ENCODE measurements at regions not wholly inside any gene's neighbourhood (a gene's known extent, or its start where the extent isn't known, plus 50 kb on each side); places are given as distances from the start of the nearest gene placed in this dataset.

DNA sequence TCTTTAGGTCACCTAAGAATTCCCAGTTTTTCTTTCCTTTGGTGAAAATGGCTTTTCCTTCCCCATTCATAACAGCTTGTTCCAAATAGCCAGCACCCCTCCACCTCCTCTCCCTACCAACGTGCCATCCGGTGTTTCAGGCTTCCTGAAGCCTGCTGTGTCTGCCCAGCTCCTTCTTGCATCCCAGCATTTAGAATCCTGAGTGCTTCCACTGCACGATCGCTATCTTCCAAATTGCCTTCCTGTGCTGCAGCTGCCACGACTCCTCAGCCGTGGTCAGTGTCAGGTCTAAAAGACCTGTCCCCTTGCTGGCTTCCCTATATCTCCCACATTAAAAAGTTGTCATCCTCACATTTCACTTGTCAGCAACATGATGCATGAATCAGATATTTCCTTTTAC, 550.3 kb upstream of the JARID2 start:
- TF ChIP-seq GFI1B (tag by site-specific recombination; IDR thresholded peaks at IDR 0.05), result no peak
- 0 out of 2 replicates have a peak, but pooled peaks have one; percentile 14 for TF ChIP-seq TRIM28 (IDR thresholded peaks at IDR 0.05; ENCODE audit: borderline replicate concordance, low read length)
- TF ChIP-seq ZNF274 (IDR thresholded peaks at IDR 0.05; ENCODE audit: low read length), result no peak
- TF ChIP-seq ZNF274 (tag by site-specific recombination; IDR thresholded peaks at IDR 0.05; ENCODE audit: borderline replicate concordance), result no peak
- ChIA-PET CTCF (no interaction called here), POLR2A (no interaction called here)

GRCh38 chr6:14696367-14696766, 549.5 kb upstream of the JARID2 start:
- ChIA-PET CTCF (no interaction called here), POLR2A (no interaction called here)
- Histone ChIP-seq H3K4me1 (ENCODE audit: control insufficient read depth, insufficient read depth, low read length) (no peaks in the 10 kb centered on the region), H3K36me3 (ENCODE audit: control insufficient read depth in 2 of 2, insufficient read depth in 1 of 2, low read length in 2 of 2) (no peaks in the 10 kb centered on the region), H3K4me3 (ENCODE audit: low read depth, low read length) (no peak overlapping the region), H3K27ac (ENCODE audit: extremely low read depth, low read depth, low read length) (no peak overlapping the region), H3K9me3 (ENCODE audit: control insufficient read depth, insufficient read depth, low read depth, low read length) (no peaks in the 10 kb centered on the region)
- TF ChIP-seq ZNF266 (tag by site-specific recombination; IDR thresholded peaks at IDR 0.05; ENCODE audit: low read depth) (no peak), ZBTB26 (tag by site-specific recombination; optimal IDR thresholded peaks at IDR 0.05) (no peak), SETDB1 (IDR thresholded peaks at IDR 0.05; ENCODE audit: insufficient read length, low read length) (no peak), ZNF302 (tag by site-specific recombination; IDR thresholded peaks at IDR 0.05; ENCODE audit: low read depth) (no peak), ZNF571 (tag by site-specific recombination; IDR thresholded peaks at IDR 0.05) (no peak), ZNF654 (tag by site-specific recombination; IDR thresholded peaks at IDR 0.05; ENCODE audit: low read depth) (no peak), MEIS1 (CRISPR knock-in tag; IDR thresholded peaks at IDR 0.05; ENCODE audit: borderline replicate concordance) (no peak), ZNF792 (tag by site-specific recombination; IDR thresholded peaks at IDR 0.05) (no peak), ZNF335 (tag by site-specific recombination; conservative IDR thresholded peaks at IDR 0.05) (no peak), REPIN1 (tag by site-specific recombination; IDR thresholded peaks at IDR 0.05; ENCODE audit: low read depth) (no peak), ZNF221 (tag by site-specific recombination; IDR thresholded peaks at IDR 0.05; ENCODE audit: borderline replicate concordance) (no peak), ZNF169 (tag by site-specific recombination; IDR thresholded peaks at IDR 0.05) (no peak)

More for the DNA sequence above, 550.3 kb upstream of the JARID2 start:
- Histone ChIP-seq H3K4me1 (ENCODE audit: control insufficient read depth, insufficient read depth, low read length) (no peaks in the 10 kb centered on the region), H3K9me3 (ENCODE audit: control insufficient read depth, insufficient read depth, low read depth, low read length) (no peaks in the 10 kb centered on the region), H3K4me3 (ENCODE audit: low read depth, low read length) (no peak overlapping the region), H3K27ac (ENCODE audit: extremely low read depth, low read depth, low read length) (no peak overlapping the region), H3K36me3 (ENCODE audit: control insufficient read depth in 2 of 2, insufficient read depth in 1 of 2, low read length in 2 of 2) (no peaks in the 10 kb centered on the region)

DNA sequence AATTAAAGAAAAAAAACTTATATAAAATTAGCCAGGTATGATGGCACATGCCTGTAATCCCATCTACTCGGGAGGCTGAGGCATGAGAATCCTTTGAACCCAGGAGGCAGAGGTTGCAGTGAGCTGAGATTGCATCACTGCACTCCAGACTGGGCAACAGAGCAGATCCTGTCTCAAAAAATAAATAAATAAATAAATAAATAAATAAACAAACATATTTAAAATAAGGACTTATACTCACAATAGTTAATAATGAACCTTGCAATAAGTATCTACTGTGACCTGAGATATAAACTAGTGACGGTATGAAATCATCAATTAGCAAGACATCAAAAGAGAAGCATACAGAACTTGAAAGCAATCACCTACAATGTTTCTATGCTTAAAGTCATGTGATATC, 548.4 kb upstream of the JARID2 start:
- Histone ChIP-seq H3K27ac (ENCODE audit: extremely low read depth, low read depth, low read length) (no peak overlapping the region), H3K4me1 (ENCODE audit: control insufficient read depth, insufficient read depth, low read length) (no peaks in the 10 kb centered on the region), H3K9me3 (ENCODE audit: control insufficient read depth, insufficient read depth, low read depth, low read length) (no peaks in the 10 kb centered on the region), H3K4me3 (ENCODE audit: low read depth, low read length) (no peak overlapping the region), H3K36me3 (ENCODE audit: control insufficient read depth in 2 of 2, insufficient read depth in 1 of 2, low read length in 2 of 2) (no peaks in the 10 kb centered on the region)
- POLR2A ChIA-PET, result no interaction called here
- CTCF ChIA-PET, result interaction anchor here (0.6 to 1.9 kb wide), 5 partner anchors 12 to 375 kb away, joined by 3 to 7 read pairs (median 3); no protein-coding TSS in a partner anchor
- no peak for TF ChIP-seq ZNF473 (tag by site-specific recombination; IDR thresholded peaks at IDR 0.05)
- TF ChIP-seq, protein P1, sequence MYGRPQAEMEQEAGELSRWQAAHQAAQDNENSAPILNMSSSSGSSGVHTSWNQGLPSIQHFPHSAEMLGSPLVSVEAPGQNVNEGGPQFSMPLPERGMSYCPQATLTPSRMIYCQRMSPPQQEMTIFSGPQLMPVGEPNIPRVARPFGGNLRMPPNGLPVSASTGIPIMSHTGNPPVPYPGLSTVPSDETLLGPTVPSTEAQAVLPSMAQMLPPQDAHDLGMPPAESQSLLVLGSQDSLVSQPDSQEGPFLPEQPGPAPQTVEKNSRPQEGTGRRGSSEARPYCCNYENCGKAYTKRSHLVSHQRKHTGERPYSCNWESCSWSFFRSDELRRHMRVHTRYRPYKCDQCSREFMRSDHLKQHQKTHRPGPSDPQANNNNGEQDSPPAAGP (tag by site-specific recombination; IDR thresholded peaks at IDR 0.05), result no peak
- TF ChIP-seq ZNF16 (tag by site-specific recombination; IDR thresholded peaks at IDR 0.05; ENCODE audit: low read depth), result no peak
- TF ChIP-seq ZNF37A (tag by site-specific recombination; IDR thresholded peaks at IDR 0.05), result no peak
- TF ChIP-seq ZNF664 (tag by site-specific recombination; IDR thresholded peaks at IDR 0.05), result peak; percentile 42; the same call in 1 of the 2 replicates
- no peak for TF ChIP-seq ZFP3 (tag by site-specific recombination; IDR thresholded peaks at IDR 0.05; ENCODE audit: low read depth)
- TF ChIP-seq ZNF239 (tag by site-specific recombination; IDR thresholded peaks at IDR 0.05), result no peak
- TF ChIP-seq, protein P2, sequence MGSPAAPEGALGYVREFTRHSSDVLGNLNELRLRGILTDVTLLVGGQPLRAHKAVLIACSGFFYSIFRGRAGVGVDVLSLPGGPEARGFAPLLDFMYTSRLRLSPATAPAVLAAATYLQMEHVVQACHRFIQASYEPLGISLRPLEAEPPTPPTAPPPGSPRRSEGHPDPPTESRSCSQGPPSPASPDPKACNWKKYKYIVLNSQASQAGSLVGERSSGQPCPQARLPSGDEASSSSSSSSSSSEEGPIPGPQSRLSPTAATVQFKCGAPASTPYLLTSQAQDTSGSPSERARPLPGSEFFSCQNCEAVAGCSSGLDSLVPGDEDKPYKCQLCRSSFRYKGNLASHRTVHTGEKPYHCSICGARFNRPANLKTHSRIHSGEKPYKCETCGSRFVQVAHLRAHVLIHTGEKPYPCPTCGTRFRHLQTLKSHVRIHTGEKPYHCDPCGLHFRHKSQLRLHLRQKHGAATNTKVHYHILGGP (tag by site-specific recombination; IDR thresholded peaks at IDR 0.05), result no peak
- TF ChIP-seq ZNF830 (tag by site-specific recombination; IDR thresholded peaks at IDR 0.05; ENCODE audit: low read depth), result no peak
- no peak for TF ChIP-seq SETDB1 (IDR thresholded peaks at IDR 0.05; ENCODE audit: insufficient read length, low read length)
- TF ChIP-seq ZNF510 (tag by site-specific recombination; IDR thresholded peaks at IDR 0.05; ENCODE audit: insufficient replicate concordance), result peak; percentile 65
- peak; percentile 76 for TF ChIP-seq ZNF433 (tag by site-specific recombination; IDR thresholded peaks at IDR 0.05; ENCODE audit: low read depth)
- TF ChIP-seq, protein P3, sequence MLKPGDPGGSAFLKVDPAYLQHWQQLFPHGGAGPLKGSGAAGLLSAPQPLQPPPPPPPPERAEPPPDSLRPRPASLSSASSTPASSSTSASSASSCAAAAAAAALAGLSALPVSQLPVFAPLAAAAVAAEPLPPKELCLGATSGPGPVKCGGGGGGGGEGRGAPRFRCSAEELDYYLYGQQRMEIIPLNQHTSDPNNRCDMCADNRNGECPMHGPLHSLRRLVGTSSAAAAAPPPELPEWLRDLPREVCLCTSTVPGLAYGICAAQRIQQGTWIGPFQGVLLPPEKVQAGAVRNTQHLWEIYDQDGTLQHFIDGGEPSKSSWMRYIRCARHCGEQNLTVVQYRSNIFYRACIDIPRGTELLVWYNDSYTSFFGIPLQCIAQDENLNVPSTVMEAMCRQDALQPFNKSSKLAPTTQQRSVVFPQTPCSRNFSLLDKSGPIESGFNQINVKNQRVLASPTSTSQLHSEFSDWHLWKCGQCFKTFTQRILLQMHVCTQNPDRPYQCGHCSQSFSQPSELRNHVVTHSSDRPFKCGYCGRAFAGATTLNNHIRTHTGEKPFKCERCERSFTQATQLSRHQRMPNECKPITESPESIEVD (tag by site-specific recombination; IDR thresholded peaks at IDR 0.05), result no peak
- no peak for TF ChIP-seq KLF10 (tag by site-specific recombination; IDR thresholded peaks at IDR 0.05)
